Prostate gland (tissue), 2 donors: ENCODE measurements at regions not wholly inside any gene's neighbourhood (a gene's known extent, or its start where the extent isn't known, plus 50 kb on each side); places are given as distances from the start of the nearest gene placed in this dataset.

Experiments
- DNase-seq: peaks from one replicate; pipeline ENCODE4 v3.0.0-alpha.2; 2019; ENCODE audit warnings: low spot score
- H3K27ac ChIP-seq, 2 donors: fragments of 200-600 bp; sonication (generic); 2 replicates each; pipeline ENCODE4 v1.5.1; 2017 to 2019
- H3K27me3 ChIP-seq: fragments of 200-600 bp; sonication (generic); replicated peaks from 2 replicates; pipeline ENCODE4 v1.5.1; 2019; ENCODE audit not compliant: insufficient read depth
- H3K36me3 ChIP-seq, 2 donors: fragments of 200-600 bp; sonication (generic); 1 replicate in 1 of 2; 2 replicates in 1 of 2; pipeline versions ENCODE4 v1.5.1 to v1.8.1; 2017 to 2019
- H3K4me1 ChIP-seq: fragments of 200-600 bp; sonication (generic); replicated peaks from 2 replicates; pipeline ENCODE4 v1.5.1; 2019
- H3K4me3 ChIP-seq, 2 donors: fragments of 200-600 bp; sonication (generic); 2 replicates each; pipeline ENCODE4 v1.5.1; 2017 to 2019
- H3K9me3 ChIP-seq: fragments of 200-600 bp; sonication (generic); 2 replicates; pipeline ENCODE4 v1.5.1; 2017
- CTCF ChIP-seq, 4 experiments: fragments of 200-600 bp in 2 of 4; fragments of 450-650 bp in 2 of 4; sonication (generic) in 2 of 4; IDR thresholded peaks; 1 replicate in 3 of 4; 2 replicates in 1 of 4; pipeline ENCODE4 v1.5.1; 2016 to 2019; ENCODE audit warnings: antibody characterized with exemption in 4 of 4, mild to moderate bottlenecking in 2 of 4, moderate library complexity in 2 of 4
- POLR2A ChIP-seq: fragments of 450-650 bp; IDR thresholded peaks from one replicate; pipeline ENCODE4 v1.6.1; 2016; ENCODE audit warnings: antibody characterized with exemption, mild to moderate bottlenecking
- POLR2AphosphoS5 ChIP-seq: sonication (generic); formaldehyde crosslinking; IDR thresholded peaks from one replicate; pipeline ENCODE4 v1.6.1; 2017; ENCODE audit warnings: antibody characterized with exemption
- WGBS: methylation state at CpG from one replicate; pipeline ENCODE4 v1.1.5; 2018; 5-methylcytosine and 5-hydroxymethylcytosine counted together
- intact Hi-C: fragments of 100-400 bp; cut with DNase I; formaldehyde crosslinking; loops from one replicate; pipeline ENCODE4 v1.14.2; 2022

- H3K4me3 ChIP-seq = no peak overlapping the region
- DNase-seq = no peak
Observed at GRCh38 chr12:116381744-116382685, 104.5 kb upstream of the MED13L start.

GRCh38 chr12:116382686-116383530 lies 105.4 kb upstream of the MED13L start:
- Histone ChIP-seq H3K36me3 (no peaks in the 10 kb centered on the region), H3K9me3 (no peaks in the 10 kb centered on the region), H3K4me1 (no peaks in the 10 kb centered on the region), H3K4me3 (no peak overlapping the region), H3K27ac (no peak overlapping the region), H3K27me3 (no peaks in the 10 kb centered on the region)
- intact Hi-C loops = no loop called here
- WGBS = 39% methylated on average over 13 of the region's 13 CpGs
- DNase-seq = no peak
- TF ChIP-seq POLR2AphosphoS5 (no peak), CTCF (IDR thresholded peaks at IDR 0.05) (no peak), POLR2A (no peak)

More at GRCh38 chr12:116381744-116382685, 104.5 kb upstream of the MED13L start:
- H3K9me3 ChIP-seq = no peaks in the 10 kb centered on the region
- no peak overlapping the region for H3K27ac ChIP-seq
- no peaks in the 10 kb centered on the region for H3K4me1 ChIP-seq
- intact Hi-C loops = no loop called here
- 52% methylated on average over 17 of the region's 17 CpGs for WGBS
- no peaks in the 10 kb centered on the region for H3K36me3 ChIP-seq
- H3K27me3 ChIP-seq = no peaks in the 10 kb centered on the region
- TF ChIP-seq POLR2A (no peak), POLR2AphosphoS5 (no peak), CTCF (IDR thresholded peaks at IDR 0.05) (no peak)

- WGBS = 96% methylated on average over 5 of the region's 5 CpGs
- H3K27ac ChIP-seq = no peak overlapping the region
- TF ChIP-seq CTCF (IDR thresholded peaks at IDR 0.05) (no peak), POLR2A (no peak), POLR2AphosphoS5 (no peak)
- no peaks in the 10 kb centered on the region for H3K27me3 ChIP-seq
- H3K36me3 ChIP-seq = no peaks in the 10 kb centered on the region
- H3K4me1 ChIP-seq = no peaks in the 10 kb centered on the region
- no peak for DNase-seq
- no peaks in the 10 kb centered on the region for H3K9me3 ChIP-seq
- intact Hi-C loops = no loop called here
- no peak overlapping the region for H3K4me3 ChIP-seq
Observed at GRCh38 chr12:116384175-116384574, 106.7 kb upstream of the MED13L start.

GRCh38 chr12:116384691-116385485 lies 107.4 kb upstream of the MED13L start:
- Histone ChIP-seq H3K9me3 (no peaks in the 10 kb centered on the region), H3K4me1 (no peaks in the 10 kb centered on the region), H3K36me3 (no peaks in the 10 kb centered on the region), H3K27me3 (no peaks in the 10 kb centered on the region), H3K4me3 (no peak overlapping the region), H3K27ac (no peak overlapping the region)
- TF ChIP-seq POLR2AphosphoS5 (no peak), CTCF (IDR thresholded peaks at IDR 0.05) (no peak), POLR2A (no peak)
- 72% methylated on average over 7 of the region's 7 CpGs for WGBS
- intact Hi-C loops = no loop called here
- DNase-seq = no peak
